A172 (cell line): ENCODE measurements at regions not wholly inside any gene's neighbourhood (a gene's known extent, or its start where the extent isn't known, plus 50 kb on each side); places are given as distances from the start of the nearest gene placed in this dataset.

Experiments
- DNase-seq: peaks from one replicate; pipeline ENCODE4 v3.0.0-alpha.2; 2015; ENCODE audit warnings: low spot score

- no peak for DNase-seq
Observed at GRCh38 chr1:187236199-187236598, 407.4 kb downstream of the PLA2G4A start.

GRCh38 chr1:187236676-187237075 lies 407.9 kb downstream of the PLA2G4A start:
- DNase-seq, result no peak

GRCh38 chr1:187237542-187237941 lies 408.8 kb downstream of the PLA2G4A start:
- no peak for DNase-seq

GRCh38 chr1:187241971-187242370 lies 413.2 kb downstream of the PLA2G4A start:
- no peak for DNase-seq

GRCh38 chr1:187244623-187245022 lies 415.9 kb downstream of the PLA2G4A start:
- peak; percentile 30 for DNase-seq

GRCh38 chr1:187245201-187245600 lies 416.5 kb downstream of the PLA2G4A start:
- DNase-seq, result no peak

GRCh38 chr1:187249196-187249595 lies 420.4 kb downstream of the PLA2G4A start:
- no peak for DNase-seq

GRCh38 chr1:187252923-187253322 lies 424.2 kb downstream of the PLA2G4A start:
- DNase-seq, result no peak

- DNase-seq, result no peak
Observed at GRCh38 chr1:187257476-187257875, 428.7 kb downstream of the PLA2G4A start.

GRCh38 chr1:187261637-187262036 lies 432.9 kb downstream of the PLA2G4A start:
- no peak for DNase-seq

- no peak for DNase-seq
Observed at GRCh38 chr1:187262731-187263130, 434.0 kb downstream of the PLA2G4A start.

- DNase-seq, result peak; percentile 87
Observed at GRCh38 chr1:187264995-187265602, 436.4 kb downstream of the PLA2G4A start.

- no peak for DNase-seq
Observed at GRCh38 chr1:187266051-187266450, 437.3 kb downstream of the PLA2G4A start.

- DNase-seq, result no peak
Observed at GRCh38 chr1:187267827-187268226, 439.1 kb downstream of the PLA2G4A start.

GRCh38 chr1:187270256-187270655 lies 441.5 kb downstream of the PLA2G4A start:
- DNase-seq, result peak; percentile 40

GRCh38 chr1:187275346-187275745 lies 446.6 kb downstream of the PLA2G4A start:
- no peak for DNase-seq

GRCh38 chr1:187275985-187276575 lies 447.3 kb downstream of the PLA2G4A start:
- no peak for DNase-seq

GRCh38 chr1:187276677-187277076 lies 447.9 kb downstream of the PLA2G4A start:
- no peak for DNase-seq

- no peak for DNase-seq
Observed at GRCh38 chr1:187280031-187280430, 451.3 kb downstream of the PLA2G4A start.

- DNase-seq, result no peak
Observed at GRCh38 chr1:187281085-187281484, 452.3 kb downstream of the PLA2G4A start.

- no peak for DNase-seq
Observed at GRCh38 chr1:187283984-187284383, 455.2 kb downstream of the PLA2G4A start.

- DNase-seq, result peak; percentile 52
Observed at GRCh38 chr1:187294421-187295201, 465.9 kb downstream of the PLA2G4A start.

GRCh38 chr1:187300081-187300480 lies 471.3 kb downstream of the PLA2G4A start:
- no peak for DNase-seq
